Tibial nerve (tissue), 3 donors: ENCODE measurements at regions not wholly inside any gene's neighbourhood (a gene's known extent, or its start where the extent isn't known, plus 50 kb on each side); places are given as distances from the start of the nearest gene placed in this dataset.

Experiments used
- POLR2A ChIP-seq, 2 donors: fragments of 450-650 bp; IDR thresholded peaks; one replicate each; pipeline ENCODE4 v1.6.1; 2017; ENCODE audit warnings: antibody characterized with exemption in 2 of 2, mild to moderate bottlenecking in 2 of 2, moderate library complexity in 2 of 2
- TF ChIP-seq, protein P1 (sequence below), 5 experiments: fragments of 200-600 bp in 3 of 5; fragments of 450-650 bp in 2 of 5; sonication (generic) in 3 of 5; IDR thresholded peaks; one replicate each; pipeline ENCODE4 v1.5.1; 2016 to 2019; ENCODE audit warnings: antibody characterized with exemption in 5 of 5, mild to moderate bottlenecking in 3 of 5, moderate library complexity in 2 of 5

DNA sequence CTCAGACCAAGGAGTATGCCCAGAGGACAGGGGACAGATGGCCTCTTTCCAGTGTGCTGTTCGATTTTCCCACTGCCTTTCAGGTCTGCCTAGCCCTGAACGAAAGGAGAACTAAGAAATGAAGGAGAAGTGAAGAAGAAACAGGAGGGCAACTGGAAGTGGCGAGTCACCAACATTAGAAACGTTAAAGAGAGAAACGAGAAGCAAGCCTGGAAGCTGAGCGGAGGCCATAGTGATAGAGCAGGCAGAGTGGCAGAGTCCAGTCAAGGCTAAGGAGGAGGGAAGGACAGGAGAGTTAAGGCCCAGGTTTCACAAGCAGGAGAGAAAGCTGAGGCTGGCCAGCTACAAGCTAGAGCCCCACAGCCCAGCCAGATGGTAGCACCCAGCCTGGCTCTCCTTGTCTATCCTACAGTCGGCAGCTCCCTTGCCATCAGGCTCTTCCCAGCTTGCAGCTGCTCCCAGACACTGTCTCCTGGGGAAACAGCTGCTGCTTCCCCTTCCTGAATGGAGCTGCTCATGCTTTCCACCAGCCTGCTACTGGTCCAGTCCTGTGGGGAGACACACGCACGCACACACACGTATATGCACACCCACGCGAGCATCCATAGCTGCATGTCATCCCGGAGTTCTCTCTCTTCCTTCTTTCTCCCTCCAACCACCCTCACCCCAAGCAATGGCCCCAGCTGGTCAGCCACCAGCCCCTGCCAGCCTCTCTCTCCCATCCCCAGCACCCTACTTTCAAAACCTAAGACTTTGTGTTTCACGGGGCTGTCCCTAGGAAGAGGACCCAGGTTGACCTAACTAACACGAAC lies 139.7 kb upstream of the CCND2 start:
- TF ChIP-seq, protein P1, sequence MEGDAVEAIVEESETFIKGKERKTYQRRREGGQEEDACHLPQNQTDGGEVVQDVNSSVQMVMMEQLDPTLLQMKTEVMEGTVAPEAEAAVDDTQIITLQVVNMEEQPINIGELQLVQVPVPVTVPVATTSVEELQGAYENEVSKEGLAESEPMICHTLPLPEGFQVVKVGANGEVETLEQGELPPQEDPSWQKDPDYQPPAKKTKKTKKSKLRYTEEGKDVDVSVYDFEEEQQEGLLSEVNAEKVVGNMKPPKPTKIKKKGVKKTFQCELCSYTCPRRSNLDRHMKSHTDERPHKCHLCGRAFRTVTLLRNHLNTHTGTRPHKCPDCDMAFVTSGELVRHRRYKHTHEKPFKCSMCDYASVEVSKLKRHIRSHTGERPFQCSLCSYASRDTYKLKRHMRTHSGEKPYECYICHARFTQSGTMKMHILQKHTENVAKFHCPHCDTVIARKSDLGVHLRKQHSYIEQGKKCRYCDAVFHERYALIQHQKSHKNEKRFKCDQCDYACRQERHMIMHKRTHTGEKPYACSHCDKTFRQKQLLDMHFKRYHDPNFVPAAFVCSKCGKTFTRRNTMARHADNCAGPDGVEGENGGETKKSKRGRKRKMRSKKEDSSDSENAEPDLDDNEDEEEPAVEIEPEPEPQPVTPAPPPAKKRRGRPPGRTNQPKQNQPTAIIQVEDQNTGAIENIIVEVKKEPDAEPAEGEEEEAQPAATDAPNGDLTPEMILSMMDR (IDR thresholded peaks at IDR 0.05): no peak
- TF ChIP-seq POLR2A (IDR thresholded peaks at IDR 0.05): no peak
